KMS-11 (cell line): ENCODE measurements at regions not wholly inside any gene's neighbourhood (a gene's known extent, or its start where the extent isn't known, plus 50 kb on each side); places are given as distances from the start of the nearest gene placed in this dataset.

Experiments
- H2AFZ ChIP-seq: fragments of 200-600 bp; sonication (generic); 2 replicates; pipeline ENCODE4 v1.6.1; 2016; ENCODE audit warnings: antibody characterized with exemption, mixed run types, low read depth
- H3K27ac ChIP-seq: fragments of 200-600 bp; sonication (generic); 2 replicates; pipeline ENCODE4 v1.6.1; 2016; ENCODE audit warnings: mild to moderate bottlenecking, mixed run types
- H3K27me3 ChIP-seq: fragments of 200-600 bp; sonication (generic); 2 replicates; pipeline ENCODE4 v1.6.1; 2017; ENCODE audit warnings: mild to moderate bottlenecking, low read depth, mixed run types, moderate library complexity; ENCODE audit not compliant: insufficient read depth
- H3K36me3 ChIP-seq: fragments of 200-600 bp; sonication (generic); 2 replicates; pipeline ENCODE4 v1.6.1; 2017; ENCODE audit warnings: mild to moderate bottlenecking, mixed run types; ENCODE audit not compliant: insufficient read depth
- H3K4me1 ChIP-seq: fragments of 200-600 bp; sonication (generic); 2 replicates; pipeline ENCODE4 v1.6.1; 2016; ENCODE audit warnings: mild to moderate bottlenecking, low read depth, mixed run types; ENCODE audit not compliant: poor library complexity, severe bottlenecking
- H3K4me2 ChIP-seq: fragments of 200-600 bp; sonication (generic); 2 replicates; pipeline ENCODE4 v1.7.0; 2016; ENCODE audit warnings: mild to moderate bottlenecking, mixed run types
- H3K4me3 ChIP-seq: fragments of 200-600 bp; sonication (generic); IDR thresholded peaks from 2 replicates; pipeline ENCODE4 v1.6.1; 2017; ENCODE audit warnings: low read depth, low read length, mixed read lengths; ENCODE audit not compliant: insufficient read depth
- H3K79me2 ChIP-seq: fragments of 200-600 bp; sonication (generic); 2 replicates; pipeline ENCODE4 v1.6.1; 2016; ENCODE audit warnings: low read depth, mixed run types; ENCODE audit not compliant: insufficient read depth
- H3K9ac ChIP-seq: fragments of 200-600 bp; sonication (generic); 2 replicates; pipeline ENCODE4 v1.6.1; 2016; ENCODE audit warnings: mild to moderate bottlenecking, mixed run types
- H4K20me1 ChIP-seq: fragments of 200-600 bp; sonication (generic); 2 replicates; pipeline ENCODE4 v1.6.1; 2016; ENCODE audit warnings: mild to moderate bottlenecking, mixed run types; ENCODE audit not compliant: insufficient read depth
- TF ChIP-seq, protein P1 (sequence below): fragments of 200-600 bp; sonication (generic); conservative IDR thresholded peaks from 2 replicates; pipeline ENCODE4 v1.6.1; 2017; ENCODE audit warnings: low read depth, mild to moderate bottlenecking, antibody characterized with exemption, low read length, moderate library complexity, mixed read lengths

DNA sequence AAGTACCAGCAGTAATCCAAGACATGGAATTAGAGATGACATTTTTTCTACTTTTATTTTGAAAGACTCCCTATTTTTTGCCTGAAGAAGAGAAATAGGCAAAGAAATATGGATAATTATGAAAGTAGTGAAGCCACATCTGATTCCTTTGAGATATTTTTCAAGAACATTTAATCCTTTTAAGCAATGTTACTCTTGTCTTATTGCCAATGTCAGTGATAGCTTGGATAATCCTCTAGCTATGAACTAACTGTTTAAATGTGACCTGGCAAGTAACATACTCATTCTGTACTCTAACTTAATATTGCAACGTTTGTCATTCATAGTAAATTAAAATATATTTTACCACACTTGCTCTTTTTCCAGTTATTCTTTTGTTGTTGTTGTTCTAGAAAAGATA is 181.3 kb downstream of the VEGFC start:
- Histone ChIP-seq H3K4me2 (no peak overlapping the region), H3K27me3 (no peaks in the 10 kb centered on the region)

DNA sequence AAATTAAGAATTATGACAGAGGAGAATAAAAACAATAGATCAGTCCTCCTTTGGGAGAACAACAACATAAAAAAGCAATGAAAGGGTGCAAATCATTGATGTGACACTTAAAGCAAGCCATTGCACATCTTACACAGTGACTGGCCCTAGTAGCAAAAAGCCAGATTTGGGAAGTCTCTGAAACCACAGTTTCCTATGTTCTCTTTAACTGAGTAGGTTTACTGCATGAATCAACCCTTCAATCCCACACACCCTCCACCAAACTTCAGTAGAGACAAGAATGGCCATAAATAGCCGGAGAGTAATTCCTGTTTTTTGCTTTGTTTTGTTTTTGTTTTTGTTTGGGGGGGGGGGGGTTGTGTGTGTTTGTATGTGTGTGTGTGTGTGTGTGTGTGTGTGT is 180.8 kb downstream of the VEGFC start:
- Histone ChIP-seq H3K9ac (no peak overlapping the region), H3K4me1 (peaks cover 10% of the 10 kb centered on the region), H2AFZ (no peak overlapping the region), H3K79me2 (no peaks in the 10 kb centered on the region), H3K27me3 (no peaks in the 10 kb centered on the region), H3K27ac (no peak overlapping the region), H3K4me2 (no peak overlapping the region), H4K20me1 (no peaks in the 10 kb centered on the region), H3K4me3 (no peak overlapping the region), H3K36me3 (no peaks in the 10 kb centered on the region)
- TF ChIP-seq, protein P1, sequence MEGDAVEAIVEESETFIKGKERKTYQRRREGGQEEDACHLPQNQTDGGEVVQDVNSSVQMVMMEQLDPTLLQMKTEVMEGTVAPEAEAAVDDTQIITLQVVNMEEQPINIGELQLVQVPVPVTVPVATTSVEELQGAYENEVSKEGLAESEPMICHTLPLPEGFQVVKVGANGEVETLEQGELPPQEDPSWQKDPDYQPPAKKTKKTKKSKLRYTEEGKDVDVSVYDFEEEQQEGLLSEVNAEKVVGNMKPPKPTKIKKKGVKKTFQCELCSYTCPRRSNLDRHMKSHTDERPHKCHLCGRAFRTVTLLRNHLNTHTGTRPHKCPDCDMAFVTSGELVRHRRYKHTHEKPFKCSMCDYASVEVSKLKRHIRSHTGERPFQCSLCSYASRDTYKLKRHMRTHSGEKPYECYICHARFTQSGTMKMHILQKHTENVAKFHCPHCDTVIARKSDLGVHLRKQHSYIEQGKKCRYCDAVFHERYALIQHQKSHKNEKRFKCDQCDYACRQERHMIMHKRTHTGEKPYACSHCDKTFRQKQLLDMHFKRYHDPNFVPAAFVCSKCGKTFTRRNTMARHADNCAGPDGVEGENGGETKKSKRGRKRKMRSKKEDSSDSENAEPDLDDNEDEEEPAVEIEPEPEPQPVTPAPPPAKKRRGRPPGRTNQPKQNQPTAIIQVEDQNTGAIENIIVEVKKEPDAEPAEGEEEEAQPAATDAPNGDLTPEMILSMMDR, result no peak

More for the DNA sequence above, 181.3 kb downstream of the VEGFC start:
- H3K4me3 ChIP-seq, result no peak overlapping the region
- H3K36me3 ChIP-seq, result no peaks in the 10 kb centered on the region
- no peaks in the 10 kb centered on the region for H3K79me2 ChIP-seq
- H3K9ac ChIP-seq, result no peak overlapping the region
- TF ChIP-seq, protein P1, result no peak
- no peak overlapping the region for H3K27ac ChIP-seq
- peaks cover 10% of the 10 kb centered on the region for H3K4me1 ChIP-seq
- H4K20me1 ChIP-seq, result no peaks in the 10 kb centered on the region
- H2AFZ ChIP-seq, result no peak overlapping the region

DNA sequence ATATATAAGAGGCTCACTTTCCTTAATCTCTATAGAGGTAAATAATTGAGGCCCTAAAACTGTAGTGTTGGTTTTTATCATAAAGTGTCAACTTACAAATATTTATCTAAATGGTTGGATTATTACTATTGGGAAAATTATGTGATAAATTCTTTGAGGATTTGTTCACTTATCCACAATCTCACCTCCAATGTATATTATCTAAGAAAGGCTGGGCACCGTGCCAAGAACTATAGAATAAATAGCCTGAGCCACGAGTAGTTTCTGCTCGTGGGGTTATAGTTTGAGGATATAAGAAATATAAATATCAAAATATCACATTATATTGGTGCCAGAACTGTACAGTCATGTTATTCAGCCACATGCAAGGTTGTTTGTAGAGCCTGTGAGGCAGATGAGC is 177.9 kb downstream of the VEGFC start:
- Histone ChIP-seq H3K79me2 (no peaks in the 10 kb centered on the region), H3K27ac (no peak overlapping the region), H4K20me1 (no peaks in the 10 kb centered on the region), H3K36me3 (no peaks in the 10 kb centered on the region), H3K4me1 (peaks cover 10% of the 10 kb centered on the region), H3K4me3 (no peak overlapping the region), H3K9ac (no peak overlapping the region), H2AFZ (no peak overlapping the region), H3K4me2 (no peak overlapping the region), H3K27me3 (no peaks in the 10 kb centered on the region)
- TF ChIP-seq, protein P1, result no peak

DNA sequence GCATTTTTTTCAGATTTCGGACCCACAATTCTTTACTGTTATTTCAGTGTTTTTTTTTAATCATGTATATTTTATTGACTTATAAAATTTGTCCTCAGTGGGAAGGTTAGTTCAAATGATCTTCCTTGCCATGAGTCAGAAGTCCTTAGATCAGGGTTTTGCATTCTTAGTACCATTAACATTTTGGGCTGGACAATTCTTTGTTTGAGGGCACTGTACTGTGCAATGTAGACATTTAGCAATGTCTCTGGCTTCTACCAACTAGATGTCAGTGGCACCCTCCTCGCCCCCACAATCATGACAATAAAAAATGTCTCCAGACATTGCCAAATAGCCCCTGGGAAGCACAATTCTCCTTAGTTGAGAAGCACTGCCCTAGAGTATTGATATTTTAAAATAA is 176.6 kb downstream of the VEGFC start:
- no peaks in the 10 kb centered on the region for H3K36me3 ChIP-seq
- H3K27me3 ChIP-seq, result no peaks in the 10 kb centered on the region
- TF ChIP-seq, protein P1, result no peak
- no peaks in the 10 kb centered on the region for H3K79me2 ChIP-seq
- peaks cover under 1% of the 10 kb centered on the region for H3K4me1 ChIP-seq
- no peak overlapping the region for H3K4me3 ChIP-seq
- no peaks in the 10 kb centered on the region for H4K20me1 ChIP-seq
- H3K4me2 ChIP-seq, result no peak overlapping the region
- no peak overlapping the region for H2AFZ ChIP-seq
- no peak overlapping the region for H3K27ac ChIP-seq
- H3K9ac ChIP-seq, result no peak overlapping the region

DNA sequence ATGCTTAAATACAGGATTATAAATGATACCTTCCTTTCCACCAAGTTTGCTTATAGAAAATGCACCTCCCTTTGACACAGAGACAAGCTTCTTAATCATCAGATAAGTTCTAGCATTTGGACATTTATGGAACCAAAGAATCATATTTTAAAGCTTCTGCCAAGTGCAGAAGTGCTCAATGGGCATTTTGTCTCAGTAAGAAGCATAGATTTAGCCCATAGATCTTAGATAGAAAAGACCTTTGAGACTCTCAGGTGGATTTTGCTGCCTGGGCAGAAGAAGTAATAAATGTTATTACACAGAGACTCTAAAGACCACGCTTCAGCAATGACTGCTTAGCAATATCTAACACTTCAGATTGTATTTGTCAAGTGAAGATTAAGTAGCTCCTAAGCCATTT is 174.6 kb downstream of the VEGFC start:
- Histone ChIP-seq H3K4me2 (no peak overlapping the region), H3K9ac (no peak overlapping the region), H2AFZ (no peak overlapping the region), H3K4me1 (no peaks in the 10 kb centered on the region), H3K36me3 (no peaks in the 10 kb centered on the region), H4K20me1 (no peaks in the 10 kb centered on the region), H3K79me2 (no peaks in the 10 kb centered on the region), H3K4me3 (no peak overlapping the region), H3K27me3 (no peaks in the 10 kb centered on the region), H3K27ac (no peak overlapping the region)
- TF ChIP-seq, protein P1, result no peak
